NCI-H446 treated with DMSO at 0.1 percent for 48 hours (cell line): ENCODE measurements at regions not wholly inside any gene's neighbourhood (a gene's known extent, or its start where the extent isn't known, plus 50 kb on each side); places are given as distances from the start of the nearest gene placed in this dataset.
"Not testable (repeated sequence)": the region's sequence is repeated elsewhere in the genome, so short reads cannot be mapped to it uniquely, and the experiment has no call there.

ENCODE experiments used
- DNase-seq: peaks from one replicate; lab custom pipeline; 2025; lab: John Stamatoyannopoulos, UW

GRCh38 chr7:69019437-69019836 lies 578.8 kb upstream of the AUTS2 start:
- DNase-seq = no peak

- DNase-seq = no peak
These were observed 577.7 kb upstream of the AUTS2 start for GRCh38 chr7:69020536-69020935.

- DNase-seq = no peak
These were observed 573.0 kb upstream of the AUTS2 start for GRCh38 chr7:69025249-69025648.

GRCh38 chr7:69032848-69033247 lies 565.4 kb upstream of the AUTS2 start:
- no peak for DNase-seq

- DNase-seq = no peak
These were observed 562.4 kb upstream of the AUTS2 start for GRCh38 chr7:69035826-69036225.

GRCh38 chr7:69036301-69036700 lies 562.0 kb upstream of the AUTS2 start:
- DNase-seq = no peak

GRCh38 chr7:69038915-69039314 lies 559.4 kb upstream of the AUTS2 start:
- DNase-seq = no peak

- DNase-seq = no peak
These were observed 556.1 kb upstream of the AUTS2 start for GRCh38 chr7:69042138-69042537.

- DNase-seq = no peak
These were observed 551.0 kb upstream of the AUTS2 start for GRCh38 chr7:69047151-69047754.

- no peak for DNase-seq
These were observed 548.9 kb upstream of the AUTS2 start for GRCh38 chr7:69049326-69049725.

GRCh38 chr7:69052447-69052846 lies 545.8 kb upstream of the AUTS2 start:
- no peak for DNase-seq

- DNase-seq = no peak
These were observed 537.8 kb upstream of the AUTS2 start for GRCh38 chr7:69060516-69060915.

GRCh38 chr7:69062020-69062765 lies 536.1 kb upstream of the AUTS2 start:
- no peak for DNase-seq

GRCh38 chr7:69067397-69067796 lies 530.9 kb upstream of the AUTS2 start:
- DNase-seq = no peak

GRCh38 chr7:69070476-69070875 lies 527.8 kb upstream of the AUTS2 start:
- DNase-seq = no peak

- no peak for DNase-seq
These were observed 521.7 kb upstream of the AUTS2 start for GRCh38 chr7:69076566-69076965.

GRCh38 chr7:69078997-69079769 lies 519.1 kb upstream of the AUTS2 start:
- DNase-seq = no peak

GRCh38 chr7:69087281-69087680 lies 511.0 kb upstream of the AUTS2 start:
- DNase-seq = not testable (repeated sequence)

- DNase-seq = no peak
These were observed 510.1 kb upstream of the AUTS2 start for GRCh38 chr7:69088185-69088584.

- DNase-seq = no peak
These were observed 507.3 kb upstream of the AUTS2 start for GRCh38 chr7:69090936-69091335.

- DNase-seq = no peak
These were observed 506.8 kb upstream of the AUTS2 start for GRCh38 chr7:69091521-69091920.

- DNase-seq = no peak
These were observed 503.1 kb upstream of the AUTS2 start for GRCh38 chr7:69095127-69095526.

GRCh38 chr7:69095649-69096048 lies 502.6 kb upstream of the AUTS2 start:
- no peak for DNase-seq
